IMR-90 (cell line): ENCODE measurements at regions not wholly inside any gene's neighbourhood (a gene's known extent, or its start where the extent isn't known, plus 50 kb on each side); places are given as distances from the start of the nearest gene placed in this dataset.

Source experiments
- ATAC-seq: fragments of 200-7000 bp; cut with Tn5 transposase; 2 replicates; pipeline ENCODE4 v1.9.1; 2020; ENCODE audit warnings: low read depth, mild to moderate bottlenecking, moderate library complexity
- BruUV-seq: library from RNA; stranded (reverse); fragments of 400-500 nt; replicated peaks from 2 replicates; lab custom pipeline; 2021; lab: Mats Ljungman, UMichigan
- CTCF ChIA-PET: fragments of 300-600 bp; formaldehyde crosslinking; extraction: SDS; loops from one replicate; lab custom pipeline; 2021; ENCODE audit warnings: antibody characterized with exemption; lab: Yijun Ruan, JAX
- POLR2A ChIA-PET: fragments of 300-600 bp; sonication (Branson Sonifier 250); formaldehyde crosslinking; loops from one replicate; lab custom pipeline; 2022; ENCODE audit warnings: antibody characterized with exemption; ENCODE audit not compliant: unreplicated experiment; lab: Charles Lee
- DNase-seq: peaks from one replicate; pipeline ENCODE4 v3.0.0; 2013
- H2AFZ ChIP-seq: replicated peaks from 2 replicates; pipeline ENCODE3; 2013; ENCODE audit warnings: low read length, mild to moderate bottlenecking; ENCODE audit not compliant: poor library complexity
- H2AK5ac ChIP-seq: 2 replicates; pipeline ENCODE4 v1.6.1; 2013; ENCODE audit warnings: low read depth, low read length, inconsistent platforms
- H2AK9ac ChIP-seq: replicated peaks from 2 replicates; pipeline ENCODE3; 2013; ENCODE audit warnings: mild to moderate bottlenecking, low read depth, low read length, moderate library complexity; ENCODE audit not compliant: poor library complexity
- H2BK120ac ChIP-seq: 2 replicates; pipeline ENCODE4 v1.6.1; 2013; ENCODE audit warnings: low read depth, low read length, inconsistent platforms
- H2BK15ac ChIP-seq: 3 replicates; pipeline ENCODE4 v1.6.1; 2013; ENCODE audit warnings: low read depth, low read length, inconsistent platforms
- H2BK20ac ChIP-seq: 2 replicates; pipeline ENCODE4 v1.6.1; 2013; ENCODE audit warnings: low read depth, mild to moderate bottlenecking, inconsistent platforms, low read length, moderate library complexity
- H2BK5ac ChIP-seq: 2 replicates; pipeline ENCODE4 v1.6.1; 2013; ENCODE audit warnings: mild to moderate bottlenecking, low read depth, low read length, inconsistent platforms; ENCODE audit not compliant: poor library complexity, severe bottlenecking
- H3K14ac ChIP-seq: replicated peaks from 2 replicates; pipeline ENCODE4 v1.6.1; 2013; ENCODE audit warnings: low read depth, low read length, inconsistent platforms
- H3K18ac ChIP-seq: 2 replicates; pipeline ENCODE4 v1.6.1; 2013; ENCODE audit warnings: low read depth, low read length, control low read depth
- H3K23ac ChIP-seq: 2 replicates; pipeline ENCODE4 v1.6.1; 2013; ENCODE audit warnings: low read depth, low read length, inconsistent platforms
- H3K27ac ChIP-seq: 2 replicates; pipeline ENCODE4 v1.5.1; 2013; ENCODE audit warnings: mild to moderate bottlenecking, control low read depth, low read length; ENCODE audit not compliant: insufficient read depth
- H3K27me3 ChIP-seq: 2 replicates; pipeline ENCODE4 v1.6.1; 2013; ENCODE audit warnings: low read length; ENCODE audit not compliant: control insufficient read depth, insufficient read depth
- H3K36me3 ChIP-seq: 2 replicates; pipeline ENCODE4 v1.6.1; 2013; ENCODE audit warnings: low read length, mixed read lengths; ENCODE audit not compliant: control insufficient read depth, insufficient read depth
- H3K4ac ChIP-seq: 2 replicates; pipeline ENCODE4 v1.6.1; 2013; ENCODE audit warnings: low read depth, low read length, inconsistent platforms
- H3K4me1 ChIP-seq: 2 replicates; pipeline ENCODE4 v1.6.1; 2013; ENCODE audit warnings: low read length, mixed read lengths; ENCODE audit not compliant: control insufficient read depth, insufficient read depth
- H3K4me2 ChIP-seq: 2 replicates; pipeline ENCODE4 v1.6.1; 2013; ENCODE audit warnings: low read depth, mild to moderate bottlenecking, control low read depth, low read length, moderate library complexity
- H3K4me3 ChIP-seq: 2 replicates; pipeline ENCODE4 v1.5.1; 2013; ENCODE audit warnings: low read depth, mild to moderate bottlenecking, control low read depth, low read length, moderate library complexity; ENCODE audit not compliant: insufficient read depth
- H3K56ac ChIP-seq: 2 replicates; pipeline ENCODE4 v1.6.1; 2013; ENCODE audit warnings: low read length, inconsistent platforms; ENCODE audit not compliant: insufficient read depth; ENCODE audit errors: extremely low read depth
- H3K79me1 ChIP-seq, 2 experiments: 2 replicates each; pipeline ENCODE4 v1.6.1; 2013; ENCODE audit warnings: low read length in 2 of 2, inconsistent platforms in 1 of 2, low read depth in 1 of 2
- H3K9ac ChIP-seq: 2 replicates; pipeline ENCODE4 v1.6.1; 2013; ENCODE audit warnings: low read depth, low read length, control low read depth
- H3K9me1 ChIP-seq: 2 replicates; pipeline ENCODE4 v1.6.1; 2013; ENCODE audit warnings: low read length, inconsistent platforms; ENCODE audit not compliant: insufficient read depth
- H3K9me3 ChIP-seq: 2 replicates; pipeline ENCODE4 v1.6.1; 2013; ENCODE audit warnings: low read length; ENCODE audit not compliant: control insufficient read depth, insufficient read depth
- H4K20me1 ChIP-seq: 2 replicates; pipeline ENCODE4 v1.6.1; 2013; ENCODE audit warnings: low read length, inconsistent platforms; ENCODE audit not compliant: insufficient read depth
- H4K5ac ChIP-seq: 2 replicates; pipeline ENCODE4 v1.6.1; 2013; ENCODE audit warnings: mild to moderate bottlenecking, low read depth, low read length, control low read depth
- H4K8ac ChIP-seq, 2 experiments: 2 replicates each; pipeline ENCODE4 v1.6.1; 2013; ENCODE audit warnings: low read depth in 2 of 2, low read length in 2 of 2, control low read depth in 1 of 2, inconsistent platforms in 1 of 2
- H4K91ac ChIP-seq: 2 replicates; pipeline ENCODE4 v1.6.1; 2013; ENCODE audit warnings: low read depth, low read length, inconsistent platforms; ENCODE audit not compliant: insufficient read depth
- POLR2A ChIP-seq: IDR thresholded peaks from 2 replicates; pipeline ENCODE4 v1.6.1; 2012; ENCODE audit warnings: mild to moderate bottlenecking, low read depth, low read length
- RFX5 ChIP-seq: IDR thresholded peaks from 2 replicates; pipeline ENCODE4 v1.8.0; 2012; ENCODE audit warnings: low read depth, mild to moderate bottlenecking, low read length, moderate library complexity
- WGBS, 2 experiments: methylation state at CpG; one replicate each; pipeline versions ENCODE4 v1.1.5 to v1.1.7; 2013; ENCODE audit warnings: missing lambda C conversion rate in 2 of 2; ENCODE audit not compliant: insufficient read length in 1 of 2; ENCODE audit errors: extremely low coverage in 2 of 2; 5-methylcytosine and 5-hydroxymethylcytosine counted together
- dilution Hi-C: fragments of 300-500 bp; cut with HindIII; formaldehyde crosslinking; loops from one replicate; pipeline ENCODE4 v1.14.3; 2018; ENCODE audit warnings: low sequenced_read_pairs; ENCODE audit not compliant: unreplicated experiment
- in situ Hi-C: fragments of 300-500 bp; cut with MboI; formaldehyde crosslinking; loops from 3 replicates; pipeline ENCODE4 v1.14.3; 2019; ENCODE audit warnings: low sequenced_read_pairs, inconsistent platforms, mixed read lengths
- intact Hi-C: fragments of 100-400 bp; cut with micrococcal nuclease; formaldehyde crosslinking; loops from 2 replicates; pipeline ENCODE4 v1.10.0; 2022
- TF ChIP-seq, protein P1 (sequence below): conservative IDR thresholded peaks from 2 replicates; pipeline ENCODE4 v1.5.1; 2012; ENCODE audit warnings: mild to moderate bottlenecking, low read depth, low read length, improper control_type of control experiment

DNA sequence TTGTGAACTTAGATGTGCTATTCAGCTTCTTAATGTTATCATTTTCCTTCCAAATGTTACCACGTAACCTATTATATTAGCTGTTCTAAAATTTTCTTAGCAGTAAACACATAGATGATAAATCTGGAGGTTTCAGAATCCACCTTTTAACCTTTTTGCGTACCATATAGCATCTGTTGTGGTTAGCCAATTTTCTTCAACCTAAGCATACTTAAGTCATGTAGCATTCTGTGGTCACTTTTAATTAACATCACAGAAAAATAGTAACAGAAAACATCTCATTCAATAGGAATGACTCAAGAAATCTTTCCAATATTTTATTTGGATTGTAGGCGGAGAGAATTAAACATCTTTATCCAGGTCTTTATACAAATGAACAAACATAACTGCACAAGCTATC, 1465.3 kb upstream of the GBE1 start:
- CTCF ChIA-PET = no interaction called here

More for the DNA sequence above, 1465.3 kb upstream of the GBE1 start:
- intact Hi-C loops = no loop called here
- Histone ChIP-seq H2AFZ (no peak overlapping the region), H4K8ac (no peak overlapping the region), H2BK20ac (no peak overlapping the region), H3K27me3 (no peaks in the 10 kb centered on the region), H2BK120ac (no peak overlapping the region), H3K23ac (no peak overlapping the region), H3K36me3 (no peaks in the 10 kb centered on the region), H3K14ac (no peak overlapping the region), H3K4me2 (no peak overlapping the region), H3K9me1 (no peaks in the 10 kb centered on the region), H3K18ac (no peak overlapping the region), H3K9ac (no peak overlapping the region), H2BK5ac (no peak overlapping the region), H3K4me3 (no peak overlapping the region), H3K4me1 (no peaks in the 10 kb centered on the region), H4K5ac (no peak overlapping the region), H4K91ac (no peak overlapping the region), H2BK15ac (no peak overlapping the region), H3K4ac (no peak overlapping the region), H4K20me1 (no peaks in the 10 kb centered on the region), H2AK9ac (no peak overlapping the region), H3K56ac (no peak overlapping the region), H3K79me1 (no peaks in the 10 kb centered on the region), H2AK5ac (no peak overlapping the region), H3K27ac (no peak overlapping the region), H3K9me3 (no peaks in the 10 kb centered on the region; the same call in 1 of the 2 replicates)
- ATAC-seq = no peak
- POLR2A ChIA-PET = no interaction called here
- BruUV-seq = no TSS peak
- TF ChIP-seq POLR2A (no peak), RFX5 (no peak)
- TF ChIP-seq, protein P1, sequence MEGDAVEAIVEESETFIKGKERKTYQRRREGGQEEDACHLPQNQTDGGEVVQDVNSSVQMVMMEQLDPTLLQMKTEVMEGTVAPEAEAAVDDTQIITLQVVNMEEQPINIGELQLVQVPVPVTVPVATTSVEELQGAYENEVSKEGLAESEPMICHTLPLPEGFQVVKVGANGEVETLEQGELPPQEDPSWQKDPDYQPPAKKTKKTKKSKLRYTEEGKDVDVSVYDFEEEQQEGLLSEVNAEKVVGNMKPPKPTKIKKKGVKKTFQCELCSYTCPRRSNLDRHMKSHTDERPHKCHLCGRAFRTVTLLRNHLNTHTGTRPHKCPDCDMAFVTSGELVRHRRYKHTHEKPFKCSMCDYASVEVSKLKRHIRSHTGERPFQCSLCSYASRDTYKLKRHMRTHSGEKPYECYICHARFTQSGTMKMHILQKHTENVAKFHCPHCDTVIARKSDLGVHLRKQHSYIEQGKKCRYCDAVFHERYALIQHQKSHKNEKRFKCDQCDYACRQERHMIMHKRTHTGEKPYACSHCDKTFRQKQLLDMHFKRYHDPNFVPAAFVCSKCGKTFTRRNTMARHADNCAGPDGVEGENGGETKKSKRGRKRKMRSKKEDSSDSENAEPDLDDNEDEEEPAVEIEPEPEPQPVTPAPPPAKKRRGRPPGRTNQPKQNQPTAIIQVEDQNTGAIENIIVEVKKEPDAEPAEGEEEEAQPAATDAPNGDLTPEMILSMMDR = no peak
- in situ Hi-C loops = loop anchor here (25.0 kb wide), 1 partner anchor 89 kb away; no protein-coding TSS in a partner anchor
- DNase-seq = no peak
- dilution Hi-C loops = no loop called here
- WGBS, 2 experiments = no CpG with 5 or more reads among the region's 3 CpGs
